ENCODE measurements at regions not wholly inside any gene's neighbourhood (a gene's known extent, or its start where the extent isn't known, plus 50 kb on each side); places are given as distances from the start of the nearest gene placed in this dataset.

DNA sequence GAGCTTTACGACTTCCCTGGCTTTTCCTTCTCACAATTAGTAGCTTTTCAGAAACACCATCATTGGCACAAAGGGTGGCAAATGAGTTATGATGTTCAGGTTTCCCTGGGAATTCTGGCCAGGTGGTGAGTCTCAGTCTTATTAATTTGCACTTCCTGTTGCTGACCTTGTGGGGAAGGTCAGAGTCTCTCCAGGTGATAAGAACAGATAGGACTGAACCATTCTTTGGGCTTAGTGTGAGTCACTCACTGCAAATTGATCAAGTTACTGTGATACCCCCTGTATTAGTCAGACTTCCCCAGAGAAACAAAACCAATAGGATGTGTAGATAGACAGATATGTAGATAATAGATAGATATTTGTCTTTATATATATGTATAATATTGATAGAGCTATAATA lies 53.8 kb upstream of the RANBP3L start:
- DNase-seq (ENCODE audit: low read depth), result no peak

DNA sequence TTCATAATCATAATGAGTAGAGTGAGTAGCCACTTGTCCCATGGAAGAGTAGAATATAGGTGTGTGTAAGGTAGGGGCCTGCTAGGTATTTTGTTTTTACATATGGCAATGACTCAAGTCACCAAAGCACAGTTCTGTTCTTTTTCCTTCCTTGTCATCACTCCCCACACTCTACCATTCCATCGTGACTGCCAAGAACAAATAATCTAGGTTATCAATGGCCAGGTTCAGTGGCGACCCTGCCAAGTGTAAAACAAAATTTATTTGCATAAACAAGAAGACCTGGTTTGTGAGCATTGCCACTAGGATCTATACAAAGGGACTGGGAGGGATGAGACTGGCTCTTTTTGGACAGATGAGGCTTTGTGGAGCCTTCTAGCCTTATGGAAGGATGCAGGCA lies 55.2 kb upstream of the RANBP3L start:
- DNase-seq (ENCODE audit: low read depth), result no peak

DNA sequence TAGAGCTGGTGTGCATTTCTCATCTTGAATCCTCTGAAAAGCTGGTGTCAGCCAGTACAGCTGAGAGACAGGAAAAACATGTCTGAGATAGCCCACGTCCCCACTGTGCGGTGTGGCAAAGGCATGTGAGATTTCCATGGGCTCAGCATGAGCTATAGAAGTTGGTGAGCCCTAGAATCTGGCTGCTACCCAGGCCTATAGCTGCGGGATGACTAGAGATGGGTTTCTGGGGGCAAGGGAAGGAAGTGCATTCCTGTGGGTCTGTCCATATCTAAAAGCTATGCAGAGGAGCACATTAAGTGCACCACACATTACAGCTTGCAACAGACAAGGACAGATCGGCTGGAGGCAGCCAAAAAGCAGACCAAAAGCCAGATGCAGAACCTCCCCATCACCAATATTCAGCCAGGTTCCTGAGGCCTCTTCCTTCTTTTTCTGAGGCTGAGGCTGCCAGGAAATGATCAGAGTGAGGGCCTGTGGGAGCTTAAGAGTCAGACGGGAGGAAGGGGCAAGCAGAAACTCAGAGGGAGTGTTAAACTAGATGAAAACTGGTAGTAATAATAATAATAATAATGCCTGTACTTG lies 55.8 kb upstream of the RANBP3L start:
- DNase-seq (ENCODE audit: low read depth), result no peak

DNA sequence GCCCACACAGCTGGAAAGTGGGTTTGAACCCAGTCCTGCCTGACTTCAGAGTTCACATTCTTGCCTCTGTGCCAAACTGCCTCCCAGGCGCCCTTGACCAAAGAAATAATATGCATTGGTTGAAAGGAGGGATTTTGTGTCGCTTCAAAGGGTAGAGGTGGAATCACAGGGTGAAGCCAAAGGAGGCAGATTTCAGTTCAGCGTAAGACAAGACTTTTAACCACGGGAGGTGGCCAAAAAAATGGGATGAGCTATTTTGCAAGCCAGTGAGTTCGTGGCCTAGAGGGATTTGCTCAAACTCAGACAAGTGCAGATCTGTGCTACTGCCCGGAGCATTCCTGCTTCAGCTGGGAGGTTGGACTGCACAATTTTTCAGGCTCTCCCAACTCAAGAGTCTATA lies 57.6 kb upstream of the RANBP3L start:
- DNase-seq (ENCODE audit: low read depth), result peak; percentile 41

DNA sequence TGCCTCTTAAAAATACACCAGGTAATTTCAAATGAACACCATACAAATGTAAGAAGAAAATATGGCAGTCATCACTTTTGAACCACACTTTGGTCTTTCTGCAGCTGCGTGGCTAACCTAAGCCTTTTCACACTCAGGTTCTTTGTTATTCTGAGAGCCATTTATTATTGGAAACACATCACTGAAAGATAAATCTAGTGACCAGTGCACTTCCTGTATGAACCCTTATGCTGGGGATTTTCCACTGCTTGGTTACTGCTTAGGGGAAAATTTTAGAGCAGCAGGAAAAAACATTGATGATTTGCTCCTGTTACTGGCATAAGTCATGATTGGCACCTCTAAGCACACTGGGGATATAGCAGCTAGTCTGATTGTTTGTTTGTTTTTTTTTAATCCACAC lies 58.6 kb upstream of the RANBP3L start:
- DNase-seq (ENCODE audit: low read depth), result no peak

DNA sequence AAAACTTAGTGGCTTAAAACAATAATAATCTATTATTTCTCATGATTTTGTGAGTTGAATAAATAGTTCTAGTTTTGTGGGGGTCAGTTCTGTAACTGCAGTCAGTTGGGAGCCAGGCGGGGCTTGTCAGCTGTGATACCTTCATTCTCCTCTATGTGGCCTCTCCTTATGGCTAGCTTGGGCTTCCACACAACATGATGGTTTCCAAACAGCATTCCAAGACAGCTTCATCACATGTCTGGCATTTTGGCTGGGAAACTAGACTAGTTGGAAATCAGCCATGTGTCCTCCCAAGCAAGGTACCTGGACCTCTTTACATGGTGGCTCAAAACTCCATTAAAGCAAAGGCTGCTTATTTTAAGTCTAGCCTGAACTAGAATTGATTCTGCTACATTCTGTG lies 61.4 kb upstream of the RANBP3L start:
- peak; percentile 63 for DNase-seq (ENCODE audit: low read depth)

DNA sequence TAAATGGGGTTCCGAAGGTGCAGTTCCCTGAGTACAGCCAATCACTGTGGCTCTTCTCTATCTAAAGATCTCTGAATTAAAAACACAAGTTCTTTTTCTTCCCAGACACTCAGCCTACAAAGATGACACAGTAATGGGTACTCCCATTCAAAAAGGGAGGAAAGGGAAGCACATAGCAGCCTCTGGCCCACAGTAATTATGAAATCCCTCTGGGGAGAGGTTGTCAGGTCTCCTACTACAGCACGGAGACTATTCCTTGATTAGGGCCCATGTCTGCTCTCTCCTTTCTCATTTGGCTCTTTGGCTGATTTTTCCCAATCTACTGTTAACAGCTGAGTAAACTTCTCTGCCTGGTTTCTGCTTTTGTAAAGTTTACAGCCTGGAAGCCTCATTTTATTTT lies 62.0 kb upstream of the RANBP3L start:
- no peak for DNase-seq (ENCODE audit: low read depth)

DNA sequence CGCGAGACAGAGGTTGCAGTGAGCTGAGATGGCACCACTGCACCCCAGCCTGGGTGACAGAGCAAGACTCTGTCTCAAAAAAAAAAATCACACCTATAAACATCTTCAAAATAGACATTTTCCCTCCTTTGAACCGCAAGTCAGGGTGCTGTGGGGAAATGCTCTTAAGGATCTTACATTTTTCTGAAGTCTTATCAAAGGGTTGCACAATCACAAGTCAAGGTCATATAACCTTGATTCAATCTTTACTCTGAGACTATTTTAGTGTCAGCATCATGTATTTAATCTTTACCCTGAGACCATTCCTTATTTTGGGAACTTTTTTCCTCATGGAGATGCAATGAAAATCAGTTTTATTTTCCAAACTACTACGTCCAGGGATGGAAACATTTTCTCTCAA lies 62.8 kb upstream of the RANBP3L start:
- no peak for DNase-seq (ENCODE audit: low read depth)

DNA sequence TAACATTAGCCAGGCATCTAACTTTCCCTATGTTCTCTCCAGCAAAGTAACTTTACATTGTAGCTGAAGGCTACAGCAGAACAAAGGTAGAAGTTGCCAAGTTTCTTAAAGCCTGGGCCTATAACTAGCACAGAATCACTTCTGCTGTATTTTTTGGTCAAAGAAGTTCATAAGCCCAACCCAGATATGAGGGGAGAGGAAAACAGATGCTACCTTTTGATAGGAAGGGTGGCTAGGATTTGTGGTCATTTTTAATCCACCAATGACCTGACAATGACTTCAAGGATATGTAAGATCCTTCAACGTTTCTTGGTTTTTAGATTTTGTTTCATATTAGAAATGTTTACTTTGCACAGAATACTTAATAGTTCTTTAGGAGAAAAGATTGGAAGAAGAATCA lies 64.2 kb upstream of the RANBP3L start:
- no peak for DNase-seq (ENCODE audit: low read depth)

DNA sequence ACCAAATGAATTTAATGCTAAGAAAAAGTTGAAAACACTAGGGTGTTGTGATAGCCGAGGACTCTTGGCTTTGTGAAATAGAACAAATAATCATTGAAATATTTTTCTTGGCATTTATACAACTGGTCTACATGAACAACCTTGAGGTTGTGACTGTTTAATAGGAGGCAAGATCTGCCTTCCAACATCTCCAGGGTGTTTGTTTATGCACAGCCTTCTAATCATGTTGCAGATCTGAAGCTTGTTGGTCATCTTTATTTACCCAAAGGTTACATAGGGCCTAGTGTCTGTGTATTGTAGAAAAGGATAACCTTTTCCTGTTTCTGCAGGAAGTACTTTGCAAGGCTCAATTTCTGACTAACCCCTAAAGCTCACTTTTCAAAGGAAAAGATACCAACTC lies 65.2 kb upstream of the RANBP3L start:
- DNase-seq (ENCODE audit: low read depth), result no peak

DNA sequence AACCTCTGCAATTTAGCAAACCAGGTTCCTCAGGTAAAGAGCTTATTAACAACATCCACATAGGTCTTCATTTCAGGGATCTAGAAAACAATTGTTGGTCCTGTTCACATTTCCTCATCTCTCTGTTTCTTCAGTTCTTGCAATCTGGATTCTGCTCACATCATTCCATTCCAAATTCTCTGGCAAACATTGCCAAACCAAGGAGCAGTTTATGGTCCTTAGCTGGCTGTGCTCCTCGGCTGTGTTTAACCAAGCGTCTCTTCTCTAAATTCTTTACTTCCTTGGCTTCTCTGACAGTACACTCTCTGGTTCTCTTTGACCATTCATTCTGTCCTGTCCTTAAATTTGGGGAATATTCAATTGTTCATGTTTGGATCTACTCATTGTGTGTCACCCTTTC lies 65.8 kb upstream of the RANBP3L start:
- no peak for DNase-seq (ENCODE audit: low read depth)

DNA sequence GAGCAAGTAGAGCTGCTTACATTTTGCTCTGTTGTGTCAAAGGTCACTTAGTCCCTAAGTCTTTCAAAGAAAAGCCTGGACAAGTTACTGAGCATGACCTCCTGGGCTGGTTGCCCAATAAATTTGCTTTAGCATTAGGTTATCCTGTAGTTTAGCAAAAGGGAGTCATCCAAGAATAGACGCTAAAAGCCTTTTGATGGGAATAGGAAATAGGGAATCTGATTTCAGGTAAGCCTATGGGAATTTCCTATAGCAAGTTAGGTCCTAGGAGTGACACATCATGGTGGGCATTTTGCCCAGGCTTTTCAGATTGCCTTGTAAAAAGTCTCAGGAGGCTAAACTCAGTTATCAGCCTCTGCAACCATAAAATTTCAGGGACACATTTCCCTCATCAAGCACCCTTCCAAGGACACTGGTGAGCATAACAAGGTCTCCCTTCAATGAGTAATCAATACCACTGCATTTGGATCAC lies 67.6 kb upstream of the RANBP3L start:
- DNase-seq (ENCODE audit: low read depth), result no peak

DNA sequence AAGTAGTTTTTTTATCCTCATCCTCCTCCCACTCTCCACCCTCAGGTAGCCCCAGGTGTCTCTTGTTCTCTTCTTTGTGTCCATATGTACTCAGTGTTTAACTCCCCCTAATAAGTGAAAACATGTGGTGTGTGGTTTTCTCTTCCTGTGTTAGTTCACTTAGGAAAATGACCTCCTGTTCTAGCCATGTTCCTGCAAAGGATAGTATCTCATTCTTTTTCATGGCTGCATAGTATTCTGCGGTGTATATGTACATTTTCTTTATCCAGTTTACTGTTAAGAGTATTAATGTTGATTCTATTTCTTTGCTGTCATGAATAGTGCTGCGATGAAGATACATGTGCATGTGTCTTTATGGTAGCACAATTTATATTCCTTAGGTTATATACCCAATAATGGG lies 68.4 kb upstream of the RANBP3L start:
- DNase-seq (ENCODE audit: low read depth), result no peak

DNA sequence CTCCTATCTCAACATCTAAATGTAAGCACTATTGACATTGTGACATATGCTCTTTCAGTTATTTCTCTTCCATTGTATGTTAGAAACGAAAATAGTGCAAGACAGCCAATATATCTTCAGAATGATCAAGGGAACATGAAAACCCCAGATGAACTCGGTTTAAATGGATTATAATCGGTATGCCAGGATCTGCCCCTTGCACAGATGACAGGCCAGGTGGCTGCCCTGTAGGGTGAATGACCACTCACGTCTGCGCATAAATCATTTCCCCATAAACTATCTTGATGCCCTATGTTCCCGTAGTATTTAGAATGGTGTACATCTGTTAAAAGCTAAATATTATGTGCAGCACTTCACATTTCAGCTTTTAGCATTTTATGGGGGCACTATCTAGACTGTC lies 69.7 kb upstream of the RANBP3L start:
- no peak for DNase-seq (ENCODE audit: low read depth)

DNA sequence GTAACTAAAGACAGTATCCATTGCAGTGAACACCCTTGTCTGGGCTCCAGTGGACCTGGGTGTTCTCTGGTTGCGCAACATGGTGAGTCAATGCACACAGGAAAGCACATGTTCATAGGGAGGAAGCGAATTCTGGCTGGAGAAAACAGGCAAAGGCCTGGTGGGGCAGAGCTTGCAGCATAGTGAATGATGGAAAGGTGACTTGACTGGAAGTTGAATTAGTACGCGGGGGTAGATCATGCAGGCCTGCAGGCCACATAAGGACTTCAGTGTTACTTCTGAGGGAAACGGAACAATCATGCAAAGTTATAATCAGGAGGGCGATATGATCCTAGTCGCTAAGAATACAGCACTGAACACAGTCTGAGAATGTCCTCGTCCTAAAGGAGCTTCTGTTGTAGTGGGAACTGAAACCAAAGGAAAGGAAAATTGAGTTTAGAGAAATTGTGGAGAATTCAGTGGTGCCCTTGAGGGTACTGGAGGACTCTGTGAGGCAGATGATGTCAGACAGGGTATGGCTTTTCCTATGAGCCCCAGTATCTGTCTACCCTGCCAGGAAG lies 71.9 kb upstream of the RANBP3L start:
- peak; percentile 56 for DNase-seq (ENCODE audit: low read depth)

DNA sequence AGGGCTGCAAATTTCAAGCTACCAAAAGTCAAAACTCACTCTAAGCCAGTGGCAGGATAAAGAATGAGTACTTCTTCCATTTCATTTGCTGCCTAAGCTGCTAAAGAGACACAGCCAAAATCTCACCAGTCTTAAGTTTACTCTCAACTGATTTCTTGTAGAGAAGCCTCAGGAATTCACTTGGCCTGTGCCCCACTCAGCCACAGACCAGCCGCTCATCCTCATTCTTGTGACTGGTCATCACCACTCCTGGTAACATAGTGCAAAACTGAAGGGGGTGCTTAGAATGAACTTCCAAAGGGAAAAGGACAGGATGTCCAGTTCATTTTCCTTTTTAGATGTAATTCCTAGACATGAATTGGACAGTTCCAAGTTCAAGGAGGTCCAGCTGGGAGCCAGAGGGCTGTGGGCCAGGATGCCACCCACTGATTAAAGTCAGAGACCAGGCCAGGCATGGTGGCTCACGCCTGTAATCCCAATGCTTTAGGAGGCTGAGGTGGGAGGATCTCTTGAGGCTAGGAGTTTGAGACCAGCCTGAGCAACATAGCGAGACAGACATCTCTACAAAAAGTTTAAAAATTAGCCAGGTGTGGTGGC lies 72.7 kb upstream of the RANBP3L start:
- DNase-seq (ENCODE audit: low read depth), result peak; percentile 90

DNA sequence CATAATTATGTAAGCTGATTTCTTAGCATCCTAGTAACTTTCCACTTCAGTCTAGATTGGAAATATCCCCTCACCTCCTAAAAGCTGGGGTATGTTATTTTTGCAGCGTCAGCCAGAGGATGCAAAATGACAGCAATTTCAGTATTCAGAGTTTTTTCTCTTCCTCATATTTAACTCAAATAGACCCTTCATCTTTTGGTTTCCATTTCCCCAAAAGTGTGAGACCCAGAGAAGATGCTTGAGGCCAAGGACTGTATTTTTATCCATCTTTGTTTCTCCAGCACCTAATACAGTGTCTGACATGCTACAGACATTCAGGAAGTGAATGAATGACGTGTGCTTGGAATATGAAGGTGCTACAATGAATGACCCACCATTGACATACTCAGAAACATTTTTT lies 75.5 kb upstream of the RANBP3L start:
- DNase-seq (ENCODE audit: low read depth), result no peak

DNA sequence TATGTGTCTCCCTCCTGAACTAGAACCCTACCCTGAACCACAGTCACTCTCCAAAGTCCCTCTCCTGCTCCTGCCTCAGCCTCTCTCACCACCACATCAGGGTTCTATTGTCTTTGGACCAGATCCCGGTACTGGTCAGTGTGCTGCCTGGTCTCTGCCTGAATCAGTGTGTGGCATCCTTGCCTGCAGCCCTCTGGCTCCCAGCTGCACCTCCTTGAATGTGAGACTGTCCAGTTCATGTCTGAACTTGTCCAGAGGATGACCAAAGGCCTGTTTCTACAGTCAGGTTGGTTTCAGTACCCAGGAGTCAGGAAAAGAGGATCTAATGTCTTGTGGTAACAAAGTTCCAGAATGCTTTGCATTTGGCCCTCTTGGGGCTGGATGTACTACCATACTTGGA lies 76.8 kb upstream of the RANBP3L start:
- peak; percentile 50 for DNase-seq (ENCODE audit: low read depth)

DNA sequence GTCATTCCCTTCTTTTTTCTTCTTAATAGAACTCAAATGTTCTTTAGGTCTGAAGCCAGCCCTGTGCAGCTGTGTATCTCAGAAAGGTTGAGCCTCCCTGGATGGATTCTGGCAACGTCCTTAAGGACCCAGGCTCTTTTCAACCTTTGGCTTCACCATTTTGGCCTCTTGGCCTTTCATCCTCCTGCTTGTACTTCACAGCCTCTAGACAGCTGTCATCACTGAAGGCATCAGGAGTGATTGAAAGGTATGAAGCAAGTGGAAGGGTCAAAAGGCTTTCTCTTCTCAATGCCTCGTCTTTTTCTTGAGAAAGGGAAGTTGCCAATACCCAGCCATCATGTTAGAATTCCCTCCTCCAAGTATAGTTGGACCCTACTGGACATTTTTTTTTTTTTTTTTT lies 81.2 kb upstream of the RANBP3L start:
- no peak for DNase-seq (ENCODE audit: low read depth)

DNA sequence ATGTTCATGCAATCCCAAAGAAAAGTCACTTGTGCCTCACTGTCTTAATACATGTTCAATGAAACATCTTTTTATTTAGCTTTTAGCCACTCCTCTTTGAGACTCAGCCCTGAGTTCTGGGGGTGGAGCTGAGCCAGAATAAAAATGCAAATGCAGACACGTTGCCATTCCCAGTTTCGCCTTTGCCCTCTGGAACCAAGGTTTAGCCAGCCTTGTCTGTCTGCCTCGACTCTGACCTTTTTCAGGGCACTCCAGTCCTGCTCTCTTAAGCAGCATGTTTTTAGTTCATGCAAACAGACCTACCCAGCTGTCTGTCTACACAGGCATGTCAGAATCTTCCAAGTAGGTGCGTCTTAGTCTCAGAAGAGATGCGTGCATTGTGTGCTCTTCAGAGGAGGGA lies 82.2 kb upstream of the RANBP3L start:
- no peak for DNase-seq (ENCODE audit: low read depth)

DNA sequence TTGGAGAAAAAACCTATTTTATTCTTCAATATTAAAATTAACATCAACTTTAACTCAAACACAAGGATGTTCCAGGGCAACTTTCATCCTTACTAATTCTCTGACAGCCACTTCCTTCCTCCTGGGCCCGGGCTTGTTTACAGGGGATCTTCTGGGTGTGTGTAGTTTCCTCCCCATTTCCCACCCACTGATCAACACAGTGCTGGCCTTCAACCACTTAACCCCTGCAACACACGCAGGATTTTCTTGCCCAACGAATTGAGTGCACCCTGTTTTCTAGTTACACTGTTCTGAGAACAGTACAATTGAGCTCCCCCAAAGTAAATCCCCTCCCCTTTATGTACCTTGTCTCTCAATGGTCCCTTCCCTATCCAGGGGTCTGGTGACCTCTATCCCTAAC lies 83.1 kb upstream of the RANBP3L start:
- no peak for DNase-seq (ENCODE audit: low read depth)

DNA sequence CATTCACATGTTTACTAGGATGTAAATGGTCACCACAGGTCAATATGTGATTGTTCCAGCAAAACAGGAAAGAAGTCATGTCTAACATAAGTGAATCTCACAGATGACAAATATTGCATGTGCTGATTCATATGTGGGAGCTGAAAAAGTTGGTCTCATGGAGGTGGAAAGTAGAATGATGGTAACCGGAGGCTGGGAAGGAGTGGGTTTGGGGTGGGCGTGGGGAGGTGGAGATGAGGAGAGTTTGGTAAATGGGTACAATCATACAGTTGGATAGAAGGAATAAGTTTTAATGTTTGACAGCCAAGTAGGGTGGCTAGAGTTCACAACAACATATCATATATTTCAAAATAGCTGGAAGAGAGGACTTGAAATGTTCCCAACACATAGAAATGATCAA lies 83.8 kb upstream of the RANBP3L start:
- no peak for DNase-seq (ENCODE audit: low read depth)

DNA sequence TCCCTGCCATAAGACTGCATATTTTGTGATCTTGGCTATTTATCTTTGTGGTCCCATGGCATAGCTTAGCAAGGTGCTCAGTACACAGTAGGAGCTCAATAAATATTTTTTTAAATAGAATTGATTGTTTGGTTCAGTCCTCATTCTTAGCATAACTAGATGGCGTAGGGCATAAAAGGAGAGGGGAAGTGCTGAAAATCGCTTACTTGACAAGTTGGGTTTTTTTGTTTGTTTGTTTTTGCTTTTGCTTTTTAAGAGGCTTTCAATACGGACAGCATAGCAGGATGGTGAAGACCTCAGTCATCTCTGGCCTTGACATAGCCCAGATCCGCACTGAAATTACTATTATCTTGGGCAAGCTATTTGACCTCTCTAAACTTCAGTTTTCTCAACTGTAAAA lies 86.6 kb upstream of the RANBP3L start:
- DNase-seq (ENCODE audit: low read depth), result no peak

Data from myocyte (in vitro differentiated cells).